H1 (cell line): ENCODE measurements at regions not wholly inside any gene's neighbourhood (a gene's known extent, or its start where the extent isn't known, plus 50 kb on each side); places are given as distances from the start of the nearest gene placed in this dataset.

ENCODE experiments used
- BRCA1 ChIP-seq: IDR thresholded peaks from 2 replicates; pipeline ENCODE4 v1.6.1; 2012; ENCODE audit warnings: low read depth, low read length, improper control_type of control experiment
- CTCF ChIP-seq, 3 experiments: IDR thresholded peaks; 1 replicate in 2 of 3; 2 replicates in 1 of 3; pipeline versions ENCODE4 v1.5.1 to v1.6.1; 2011; ENCODE audit warnings: low read length in 3 of 3, mild to moderate bottlenecking in 3 of 3, inconsistent platforms in 2 of 3, low read depth in 1 of 3, moderate library complexity in 1 of 3; ENCODE audit not compliant: insufficient read depth in 1 of 3; ENCODE audit errors: control extremely low read depth in 1 of 3
- JUN ChIP-seq: IDR thresholded peaks from 2 replicates; pipeline ENCODE4 v1.6.1; 2011; ENCODE audit warnings: low read depth, mild to moderate bottlenecking, improper control_type of control experiment, low read length
- POLR2A ChIP-seq, 2 experiments: IDR thresholded peaks; 1 replicate in 1 of 2; 2 replicates in 1 of 2; pipeline ENCODE4 v1.6.1; 2011; ENCODE audit warnings: low read depth in 2 of 2, low read length in 2 of 2, mild to moderate bottlenecking in 2 of 2; ENCODE audit errors: control extremely low read depth in 1 of 2
- POLR2AphosphoS5 ChIP-seq: IDR thresholded peaks from 2 replicates; pipeline ENCODE4 v1.6.1; 2011; ENCODE audit warnings: low read depth, low read length
- POU5F1 ChIP-seq: IDR thresholded peaks from 2 replicates; pipeline ENCODE4 v1.6.1; 2011; ENCODE audit warnings: low read depth, mild to moderate bottlenecking, low read length, moderate library complexity
- RAD21 ChIP-seq, 2 experiments: IDR thresholded peaks in 1 of 2; conservative IDR thresholded peaks in 1 of 2; 2 replicates each; pipeline ENCODE4 v1.6.1; 2011; ENCODE audit warnings: low read depth in 2 of 2, low read length in 2 of 2, improper control_type of control experiment in 1 of 2, inconsistent platforms in 1 of 2, mild to moderate bottlenecking in 1 of 2, moderate library complexity in 1 of 2
- RBBP5 ChIP-seq: IDR thresholded peaks from 2 replicates; pipeline ENCODE4 v1.7.1; 2012; ENCODE audit warnings: low read depth, mild to moderate bottlenecking, inconsistent platforms, low read length, moderate library complexity, borderline replicate concordance
- SP1 ChIP-seq: IDR thresholded peaks from 2 replicates; pipeline ENCODE4 v1.6.1; 2011; ENCODE audit warnings: low read depth, low read length
- SP2 ChIP-seq: IDR thresholded peaks from 2 replicates; pipeline ENCODE4 v1.6.1; 2012; ENCODE audit warnings: mild to moderate bottlenecking, low read length, inconsistent platforms
- SUZ12 ChIP-seq: fragments of 200-600 bp; sonication (generic); IDR thresholded peaks from 2 replicates; pipeline ENCODE4 v1.6.1; 2012; ENCODE audit warnings: mild to moderate bottlenecking, inconsistent platforms, low read length, moderate library complexity, mixed read lengths
- YY1 ChIP-seq: IDR thresholded peaks from 2 replicates; pipeline ENCODE4 v1.6.1; 2011; ENCODE audit warnings: low read depth, mild to moderate bottlenecking, low read length
- TF ChIP-seq, protein P1 (sequence below): IDR thresholded peaks from 2 replicates; pipeline ENCODE4 v1.6.1; 2012; ENCODE audit warnings: inconsistent platforms

GRCh38 chr2:136255127-136255526 is 137.2 kb upstream of the CXCR4 start:
- no peak for TF ChIP-seq SUZ12
- TF ChIP-seq, protein P1, sequence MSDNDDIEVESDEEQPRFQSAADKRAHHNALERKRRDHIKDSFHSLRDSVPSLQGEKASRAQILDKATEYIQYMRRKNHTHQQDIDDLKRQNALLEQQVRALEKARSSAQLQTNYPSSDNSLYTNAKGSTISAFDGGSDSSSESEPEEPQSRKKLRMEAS = no peak
- TF ChIP-seq SP1 = no peak
- no peak for TF ChIP-seq CTCF (IDR thresholded peaks at IDR 0.05; ENCODE audit: control extremely low read depth in 1 of 3, insufficient read depth in 1 of 3, low read depth in 1 of 3, low read length in 3 of 3)
- no peak for TF ChIP-seq BRCA1
- TF ChIP-seq POLR2AphosphoS5 = no peak
- TF ChIP-seq RAD21 (IDR thresholded peaks at IDR 0.05 in 1 of 2, conservative IDR thresholded peaks at IDR 0.05 in 1 of 2; ENCODE audit: low read depth in 2 of 2, low read length in 2 of 2) = no peak
- no peak for TF ChIP-seq RBBP5
- TF ChIP-seq JUN = no peak
- no peak for TF ChIP-seq YY1
- TF ChIP-seq POLR2A (IDR thresholded peaks at IDR 0.05; ENCODE audit: control extremely low read depth in 1 of 2, low read depth in 2 of 2, low read length in 2 of 2) = no peak
- TF ChIP-seq SP2 = no peak
- no peak for TF ChIP-seq POU5F1
